ENCODE measurements at regions not wholly inside any gene's neighbourhood (a gene's known extent, or its start where the extent isn't known, plus 50 kb on each side); places are given as distances from the start of the nearest gene placed in this dataset.

- DNase-seq (ENCODE audit: low read depth): no peak
- TF ChIP-seq, protein P1, sequence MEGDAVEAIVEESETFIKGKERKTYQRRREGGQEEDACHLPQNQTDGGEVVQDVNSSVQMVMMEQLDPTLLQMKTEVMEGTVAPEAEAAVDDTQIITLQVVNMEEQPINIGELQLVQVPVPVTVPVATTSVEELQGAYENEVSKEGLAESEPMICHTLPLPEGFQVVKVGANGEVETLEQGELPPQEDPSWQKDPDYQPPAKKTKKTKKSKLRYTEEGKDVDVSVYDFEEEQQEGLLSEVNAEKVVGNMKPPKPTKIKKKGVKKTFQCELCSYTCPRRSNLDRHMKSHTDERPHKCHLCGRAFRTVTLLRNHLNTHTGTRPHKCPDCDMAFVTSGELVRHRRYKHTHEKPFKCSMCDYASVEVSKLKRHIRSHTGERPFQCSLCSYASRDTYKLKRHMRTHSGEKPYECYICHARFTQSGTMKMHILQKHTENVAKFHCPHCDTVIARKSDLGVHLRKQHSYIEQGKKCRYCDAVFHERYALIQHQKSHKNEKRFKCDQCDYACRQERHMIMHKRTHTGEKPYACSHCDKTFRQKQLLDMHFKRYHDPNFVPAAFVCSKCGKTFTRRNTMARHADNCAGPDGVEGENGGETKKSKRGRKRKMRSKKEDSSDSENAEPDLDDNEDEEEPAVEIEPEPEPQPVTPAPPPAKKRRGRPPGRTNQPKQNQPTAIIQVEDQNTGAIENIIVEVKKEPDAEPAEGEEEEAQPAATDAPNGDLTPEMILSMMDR (conservative IDR thresholded peaks at IDR 0.05; ENCODE audit: low read depth, low read length): no peak
- no peak overlapping the region for H3K4me3 ChIP-seq (ENCODE audit: low read depth, low read length)
Measured at GRCh38 chr1:70811815-70812214, 235.8 kb downstream of the PTGER3 start.

DNA sequence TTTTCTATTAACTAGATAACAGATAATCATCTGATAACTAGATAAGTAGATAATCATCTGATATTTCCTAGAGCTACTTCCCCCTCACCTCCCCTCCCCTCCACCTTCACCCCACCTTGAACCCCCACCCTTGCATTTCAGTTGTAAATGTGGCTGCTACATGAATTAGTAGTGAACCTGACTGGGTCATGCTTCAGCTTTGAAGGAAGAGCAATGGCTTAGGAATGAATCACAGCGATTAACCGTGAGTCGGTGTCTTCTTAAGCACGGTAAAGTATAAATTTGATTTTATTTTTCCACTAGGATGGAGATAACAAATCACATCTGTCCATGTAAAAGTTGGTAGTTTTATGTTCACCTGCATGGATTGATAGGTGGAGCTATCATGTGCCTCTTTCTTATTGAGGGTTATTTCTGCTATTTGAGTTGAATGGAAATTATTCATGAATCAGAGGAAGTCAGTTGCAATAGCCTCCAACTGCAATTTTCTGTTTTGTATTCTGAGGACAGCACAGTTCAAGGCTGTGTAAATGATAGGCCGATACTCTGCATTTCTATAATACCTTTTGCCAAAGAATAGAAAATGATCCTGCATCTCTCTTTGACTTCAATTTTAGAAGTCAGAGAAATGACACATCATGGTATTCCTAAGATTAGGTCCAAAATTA is 235.0 kb downstream of the PTGER3 start:
- no peak overlapping the region for H3K4me3 ChIP-seq (ENCODE audit: low read depth, low read length)

DNA sequence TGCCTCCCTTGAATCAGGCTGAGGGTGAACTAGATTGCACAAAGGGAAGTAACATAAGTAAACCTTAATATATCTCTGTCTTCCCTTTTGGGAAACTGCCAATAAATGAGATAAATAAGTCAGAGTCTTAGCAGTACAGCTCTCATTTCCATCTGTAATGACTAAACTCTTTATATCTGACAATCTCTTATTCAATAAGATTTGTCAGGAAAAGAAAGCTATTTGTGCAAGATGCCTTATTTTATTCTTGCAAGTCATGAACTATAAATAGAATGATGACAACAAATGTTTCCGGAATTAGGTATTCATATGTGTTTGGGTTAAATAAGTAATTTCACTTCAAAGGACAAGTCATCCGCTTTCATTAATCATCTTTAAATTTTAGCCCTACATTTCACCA is 229.2 kb downstream of the PTGER3 start:
- no peak for DNase-seq (ENCODE audit: low read depth)
- TF ChIP-seq, protein P1 (conservative IDR thresholded peaks at IDR 0.05; ENCODE audit: low read depth, low read length): no peak
- no peak overlapping the region for H3K4me3 ChIP-seq (ENCODE audit: low read depth, low read length)

More for the DNA sequence above, 235.0 kb downstream of the PTGER3 start:
- TF ChIP-seq, protein P1 (conservative IDR thresholded peaks at IDR 0.05; ENCODE audit: low read depth, low read length): no peak
- DNase-seq (ENCODE audit: low read depth): no peak

GRCh38 chr1:70819231-70819630 is 228.4 kb downstream of the PTGER3 start:
- H3K4me3 ChIP-seq (ENCODE audit: low read depth, low read length): no peak overlapping the region
- DNase-seq (ENCODE audit: low read depth): no peak
- TF ChIP-seq, protein P1 (conservative IDR thresholded peaks at IDR 0.05; ENCODE audit: low read depth, low read length): no peak

DNA sequence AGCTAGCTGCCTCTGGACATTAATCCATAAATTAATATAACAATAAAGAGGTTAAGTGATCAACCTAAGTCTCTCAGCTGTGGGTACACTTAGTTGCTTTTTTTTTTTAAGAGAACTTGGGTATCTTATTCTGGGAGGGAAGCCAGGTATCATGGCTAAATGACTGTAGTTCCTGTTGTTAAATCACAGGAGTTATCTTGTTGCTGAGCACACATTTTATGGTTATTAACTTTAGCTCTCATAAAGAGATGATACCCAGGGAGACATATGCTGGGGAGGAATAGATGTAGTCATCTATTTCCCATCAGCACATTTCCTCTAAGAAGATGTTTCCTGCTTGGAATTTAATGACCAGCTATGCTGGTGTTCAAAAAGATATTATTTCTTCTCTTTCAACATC is 227.8 kb downstream of the PTGER3 start:
- TF ChIP-seq, protein P1 (conservative IDR thresholded peaks at IDR 0.05; ENCODE audit: low read depth, low read length): no peak
- H3K4me3 ChIP-seq (ENCODE audit: low read depth, low read length): no peak overlapping the region
- DNase-seq (ENCODE audit: low read depth): no peak

DNA sequence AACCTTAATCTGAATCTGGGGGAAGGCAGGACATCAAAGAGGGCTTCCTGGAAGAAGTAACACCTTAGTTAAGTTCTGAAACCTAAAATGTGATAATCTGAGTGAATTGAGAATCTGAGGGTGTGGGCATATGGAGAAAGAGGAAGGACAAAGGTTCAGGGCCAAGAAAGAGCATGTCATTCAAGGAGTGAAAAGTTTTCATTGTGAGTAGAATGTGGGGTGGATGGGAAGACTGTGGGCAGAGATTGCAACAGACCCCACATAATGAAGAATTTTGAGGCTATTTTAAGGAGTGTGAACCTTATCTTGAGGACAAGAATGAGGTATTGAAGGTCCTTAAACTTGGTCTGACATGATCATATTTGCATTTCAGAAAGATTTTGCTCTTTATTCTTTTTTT is 227.2 kb downstream of the PTGER3 start:
- H3K4me3 ChIP-seq (ENCODE audit: low read depth, low read length): no peak overlapping the region
- TF ChIP-seq, protein P1 (conservative IDR thresholded peaks at IDR 0.05; ENCODE audit: low read depth, low read length): no peak
- no peak for DNase-seq (ENCODE audit: low read depth)

GRCh38 chr1:70820995-70821394 is 226.6 kb downstream of the PTGER3 start:
- TF ChIP-seq, protein P1 (conservative IDR thresholded peaks at IDR 0.05; ENCODE audit: low read depth, low read length): no peak
- no peak overlapping the region for H3K4me3 ChIP-seq (ENCODE audit: low read depth, low read length)
- no peak for DNase-seq (ENCODE audit: low read depth)

Data from choroid plexus epithelial cell (primary cell).